OCI-LY3 (cell line): ENCODE measurements at regions not wholly inside any gene's neighbourhood (a gene's known extent, or its start where the extent isn't known, plus 50 kb on each side); places are given as distances from the start of the nearest gene placed in this dataset.

Experiments used
- EZH2phosphoT487 ChIP-seq: fragments of 200-600 bp; shearing (Covaris generic); IDR thresholded peaks from 2 replicates; pipeline ENCODE4 v1.6.1; 2018; ENCODE audit warnings: antibody characterized with exemption, mixed run types, low read depth
- TF ChIP-seq, protein P1 (sequence below): fragments of 200-600, 300-600 bp; sonication (generic); IDR thresholded peaks from 2 replicates; pipeline ENCODE4 v1.5.1; 2014; ENCODE audit warnings: antibody characterized with exemption, low read length, low read depth

DNA sequence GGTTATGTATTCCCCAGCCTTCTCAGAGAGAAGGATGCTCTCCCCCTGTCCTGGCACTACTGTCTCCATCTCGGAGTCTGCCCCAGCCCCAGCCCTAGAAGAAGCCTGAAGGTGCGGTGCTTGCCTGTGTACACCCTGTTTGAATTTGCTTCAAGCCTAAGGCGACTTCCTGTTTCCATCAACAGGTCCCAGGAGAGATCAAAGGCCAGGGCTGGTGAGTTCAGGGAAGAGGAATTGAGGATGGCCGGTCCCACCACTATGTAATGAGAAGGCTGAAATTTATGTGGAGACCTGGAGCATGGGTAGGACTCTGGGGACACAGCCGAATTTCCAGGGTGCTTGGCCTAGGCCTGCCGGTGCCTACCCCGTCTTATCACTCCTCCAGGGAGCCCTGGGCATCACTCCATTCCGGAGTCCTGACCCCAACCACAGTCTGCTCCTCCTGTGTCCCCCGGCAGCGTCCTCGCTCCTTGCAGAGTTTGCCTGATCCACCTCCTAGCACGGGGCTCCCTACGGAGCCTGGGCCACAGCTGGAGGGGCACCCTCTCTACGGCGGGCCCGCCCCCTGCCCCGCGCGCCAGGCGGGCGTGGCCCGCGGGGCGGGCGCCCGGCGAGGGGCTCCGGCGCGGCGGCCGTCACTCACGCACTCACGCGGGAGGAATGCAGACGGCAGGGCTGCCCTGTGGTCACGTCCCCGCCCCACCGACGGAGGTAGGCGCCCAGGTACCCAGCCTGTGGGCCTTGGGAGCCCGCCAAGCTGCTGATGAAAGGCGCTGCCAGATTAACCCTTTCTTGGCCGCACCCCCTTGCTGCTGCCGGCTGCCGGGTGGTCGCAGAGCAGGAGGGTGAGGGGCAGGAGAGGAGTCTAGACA is 53.8 kb upstream of the TAC4 start:
- TF ChIP-seq, protein P1, sequence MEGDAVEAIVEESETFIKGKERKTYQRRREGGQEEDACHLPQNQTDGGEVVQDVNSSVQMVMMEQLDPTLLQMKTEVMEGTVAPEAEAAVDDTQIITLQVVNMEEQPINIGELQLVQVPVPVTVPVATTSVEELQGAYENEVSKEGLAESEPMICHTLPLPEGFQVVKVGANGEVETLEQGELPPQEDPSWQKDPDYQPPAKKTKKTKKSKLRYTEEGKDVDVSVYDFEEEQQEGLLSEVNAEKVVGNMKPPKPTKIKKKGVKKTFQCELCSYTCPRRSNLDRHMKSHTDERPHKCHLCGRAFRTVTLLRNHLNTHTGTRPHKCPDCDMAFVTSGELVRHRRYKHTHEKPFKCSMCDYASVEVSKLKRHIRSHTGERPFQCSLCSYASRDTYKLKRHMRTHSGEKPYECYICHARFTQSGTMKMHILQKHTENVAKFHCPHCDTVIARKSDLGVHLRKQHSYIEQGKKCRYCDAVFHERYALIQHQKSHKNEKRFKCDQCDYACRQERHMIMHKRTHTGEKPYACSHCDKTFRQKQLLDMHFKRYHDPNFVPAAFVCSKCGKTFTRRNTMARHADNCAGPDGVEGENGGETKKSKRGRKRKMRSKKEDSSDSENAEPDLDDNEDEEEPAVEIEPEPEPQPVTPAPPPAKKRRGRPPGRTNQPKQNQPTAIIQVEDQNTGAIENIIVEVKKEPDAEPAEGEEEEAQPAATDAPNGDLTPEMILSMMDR: no peak
- TF ChIP-seq EZH2phosphoT487: no peak
